Left lung (tissue), 4 donors: ENCODE measurements at regions not wholly inside any gene's neighbourhood (a gene's known extent, or its start where the extent isn't known, plus 50 kb on each side); places are given as distances from the start of the nearest gene placed in this dataset.

Experiments used
- ATAC-seq: fragments of 200-7000 bp; cut with Tn5 transposase; one replicate; pipeline ENCODE4 v1.9.1; 2020; ENCODE audit warnings: moderate library complexity
- DNase-seq, 4 donors: peaks; one replicate each; pipeline ENCODE4 v3.0.0-alpha.2; 2013 to 2020
- H3K27ac ChIP-seq, 2 donors: fragments of 200-600 bp; sonication (generic) in 1 of 2; one replicate each; pipeline versions ENCODE4 v1.5.0 to v1.8.0; 2020 to 2021
- H3K27me3 ChIP-seq, 2 donors: fragments of 200-600 bp; sonication (generic) in 1 of 2; one replicate each; pipeline versions ENCODE4 v1.5.0 to v1.8.0; 2020 to 2021
- H3K36me3 ChIP-seq, 2 donors: fragments of 200-600 bp; sonication (generic) in 1 of 2; one replicate each; pipeline versions ENCODE4 v1.5.0 to v1.8.0; 2020 to 2021
- H3K4me1 ChIP-seq, 2 donors: fragments of 200-600 bp; one replicate each; pipeline ENCODE4 v1.8.0; 2021
- H3K4me3 ChIP-seq, 2 donors: fragments of 200-600 bp; sonication (generic) in 1 of 2; one replicate each; pipeline versions ENCODE4 v1.5.0 to v1.8.0; 2020 to 2021; ENCODE audit warnings: mild to moderate bottlenecking in 1 of 2
- H3K9me3 ChIP-seq, 2 donors: fragments of 200-600 bp; sonication (generic) in 1 of 2; one replicate each; pipeline versions ENCODE4 v1.5.0 to v1.8.0; 2020 to 2021
- CTCF ChIP-seq, 2 donors: fragments of 200-600 bp; sonication (generic) in 1 of 2; IDR thresholded peaks; one replicate each; pipeline versions ENCODE4 v1.5.0 to v1.8.0; 2021; ENCODE audit warnings: antibody characterized with exemption in 2 of 2
- intact Hi-C, 2 donors: fragments of 100-400 bp; cut with DNase I; formaldehyde crosslinking; loops; one replicate each; pipeline versions ENCODE4 v1.11.2 to v1.14.2; 2022
- donor health status: DM: no; HTN: yes; CAD: no.
- donor health status: DM: no; HTN: no; CAD: no.

GRCh38 chr12:97082029-97082428 is 175.0 kb downstream of the NEDD1 start:
- no peak for ATAC-seq
- DNase-seq: no peak
- no peak for TF ChIP-seq CTCF (IDR thresholded peaks at IDR 0.05)
- Histone ChIP-seq H3K4me1 (no peaks in the 10 kb centered on the region), H3K4me3 (no peak overlapping the region), H3K27me3 (no peaks in the 10 kb centered on the region), H3K9me3 (peaks cover 0 to 3% of the 10 kb centered on the region in 2 donors), H3K27ac (no peak overlapping the region), H3K36me3 (no peaks in the 10 kb centered on the region)
- intact Hi-C loops: no loop called here

DNA sequence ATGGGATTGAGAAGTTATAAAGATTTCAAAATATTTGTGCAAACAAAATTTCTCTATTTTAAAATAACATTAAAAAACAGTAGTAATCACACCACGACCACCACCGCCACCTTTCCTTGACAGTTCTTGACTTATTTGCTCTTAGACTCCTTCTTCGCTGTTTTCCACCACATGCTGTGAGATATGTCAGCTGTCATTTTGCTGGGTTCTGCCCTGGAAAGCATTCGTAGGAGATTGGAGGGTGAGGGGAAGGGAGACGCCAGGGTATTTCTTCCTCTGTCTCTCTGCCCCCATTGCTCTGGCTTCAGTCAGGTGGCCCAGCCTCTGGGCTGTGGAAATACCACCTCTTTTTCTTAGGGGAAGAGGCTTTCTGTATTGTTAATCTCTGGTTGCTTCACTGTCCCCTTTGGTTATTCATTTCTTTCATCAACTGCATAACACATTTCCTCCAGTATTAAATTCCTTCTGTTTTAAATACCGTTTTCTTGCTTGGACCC is 186.2 kb downstream of the NEDD1 start:
- H3K27me3 ChIP-seq: no peaks in the 10 kb centered on the region
- no peaks in the 10 kb centered on the region for H3K4me1 ChIP-seq
- H3K9me3 ChIP-seq: no peaks in the 10 kb centered on the region
- no peak overlapping the region for H3K27ac ChIP-seq
- no peaks in the 10 kb centered on the region for H3K36me3 ChIP-seq
- ATAC-seq (no peak), DNase-seq (no peak)
- no peak overlapping the region for H3K4me3 ChIP-seq
- intact Hi-C loops: no loop called here
- TF ChIP-seq CTCF (IDR thresholded peaks at IDR 0.05): no peak

DNA sequence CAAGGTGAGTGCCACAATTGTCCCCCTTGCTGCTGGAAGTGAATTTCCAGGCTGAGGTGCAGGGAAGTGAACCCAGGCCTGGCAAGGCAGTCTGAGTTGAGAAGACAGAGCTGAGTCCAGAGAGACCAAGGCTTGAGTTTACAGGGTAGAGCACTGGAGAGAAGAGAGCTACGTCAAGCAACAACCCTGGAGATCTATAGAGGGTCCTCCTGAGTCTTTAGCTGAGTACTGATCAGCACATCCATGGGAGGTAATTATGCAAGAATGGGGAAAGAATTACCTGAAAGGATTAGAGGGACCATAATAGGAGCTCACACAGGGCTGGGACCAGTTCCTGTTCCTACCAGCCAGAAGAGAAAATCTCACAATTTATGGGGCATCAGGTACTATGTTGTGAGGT is 190.7 kb downstream of the NEDD1 start:
- intact Hi-C loops: no loop called here

GRCh38 chr12:97109441-97109840 is 202.4 kb downstream of the NEDD1 start:
- H3K27me3 ChIP-seq: no peaks in the 10 kb centered on the region
- H3K4me3 ChIP-seq: no peak overlapping the region
- no peak for TF ChIP-seq CTCF (IDR thresholded peaks at IDR 0.05)
- intact Hi-C loops: no loop called here
- peaks cover 0 to 7% of the 10 kb centered on the region in 2 donors for H3K9me3 ChIP-seq
- H3K36me3 ChIP-seq: no peaks in the 10 kb centered on the region
- DNase-seq: no peak
- no peak overlapping the region for H3K27ac ChIP-seq
- no peak for ATAC-seq
- no peaks in the 10 kb centered on the region for H3K4me1 ChIP-seq

More for the DNA sequence above, 190.7 kb downstream of the NEDD1 start:
- H3K4me3 ChIP-seq: no peak overlapping the region
- no peak for ATAC-seq
- peaks cover 0 to 3% of the 10 kb centered on the region in 2 donors for H3K9me3 ChIP-seq
- H3K4me1 ChIP-seq: no peaks in the 10 kb centered on the region
- H3K27ac ChIP-seq: no peak overlapping the region
- H3K36me3 ChIP-seq: no peaks in the 10 kb centered on the region
- no peak for DNase-seq
- no peaks in the 10 kb centered on the region for H3K27me3 ChIP-seq
- TF ChIP-seq CTCF (IDR thresholded peaks at IDR 0.05): no peak

DNA sequence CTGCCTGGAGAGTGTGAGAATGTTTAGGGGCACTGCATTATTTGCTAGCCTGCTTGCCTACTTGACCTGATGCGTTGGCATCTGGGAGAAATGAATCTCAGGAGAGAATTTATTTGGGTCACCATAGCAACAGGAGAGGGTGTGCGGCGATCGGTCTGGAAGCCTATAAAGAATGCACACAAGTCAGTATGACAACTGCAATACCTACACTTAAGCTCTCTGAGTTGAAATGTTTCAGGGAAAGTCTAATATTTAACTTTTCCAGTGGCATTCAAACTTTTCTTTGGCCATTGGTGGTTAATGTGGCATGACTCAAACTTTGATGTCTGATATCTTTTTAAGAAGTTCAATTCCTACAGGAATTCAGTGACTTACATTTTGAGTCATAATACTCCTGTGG is 205.1 kb downstream of the NEDD1 start:
- Histone ChIP-seq H3K27ac (no peak overlapping the region), H3K4me3 (no peak overlapping the region), H3K36me3 (no peaks in the 10 kb centered on the region), H3K4me1 (no peaks in the 10 kb centered on the region), H3K9me3 (peaks cover 0 to 2% of the 10 kb centered on the region in 2 donors), H3K27me3 (no peaks in the 10 kb centered on the region)
- no peak for ATAC-seq
- intact Hi-C loops: no loop called here
- DNase-seq: no peak
- no peak for TF ChIP-seq CTCF (IDR thresholded peaks at IDR 0.05)
